Brain microvascular endothelial cell (primary cell): ENCODE measurements at regions not wholly inside any gene's neighbourhood (a gene's known extent, or its start where the extent isn't known, plus 50 kb on each side); places are given as distances from the start of the nearest gene placed in this dataset.

ENCODE experiments used
- DNase-seq: peaks from one replicate; pipeline ENCODE4 v3.0.0-alpha.2; 2020
- H3K27ac ChIP-seq: fragments of 250-450 bp; sonication (Bioruptor Pico); 2 replicates; pipeline ENCODE4 v1.5.1; 2020; ENCODE audit warnings: mild to moderate bottlenecking, moderate library complexity
- H3K27me3 ChIP-seq: fragments of 250-450 bp; sonication (Bioruptor Pico); replicated peaks from 2 replicates; pipeline ENCODE4 v1.5.1; 2020; ENCODE audit warnings: mild to moderate bottlenecking
- H3K36me3 ChIP-seq: fragments of 250-450 bp; sonication (Bioruptor Pico); replicated peaks from 2 replicates; pipeline ENCODE4 v1.5.1; 2020; ENCODE audit warnings: mild to moderate bottlenecking
- H3K4me3 ChIP-seq: 2 replicates; pipeline ENCODE4 v1.5.1; 2011; ENCODE audit warnings: low read depth, mild to moderate bottlenecking, control low read depth, low read length, moderate library complexity
- CTCF ChIP-seq: IDR thresholded peaks from 2 replicates; pipeline ENCODE4 v1.5.1; 2011; ENCODE audit warnings: low read depth, mild to moderate bottlenecking, moderate library complexity, low read length, control low read depth, inconsistent platforms; ENCODE audit errors: missing control alignments
- in situ Hi-C: cut with HindIII; loops from 2 replicates; pipeline ENCODE4 v1.10.0; 2017; ENCODE audit warnings: low sequenced_read_pairs, low pct_ligation_motif_present

- no peak for DNase-seq
- H3K27ac ChIP-seq: no peak overlapping the region
- H3K36me3 ChIP-seq: no peaks in the 10 kb centered on the region
- H3K4me3 ChIP-seq: no peak overlapping the region
- H3K27me3 ChIP-seq: no peaks in the 10 kb centered on the region
- in situ Hi-C loops: no loop called here
- TF ChIP-seq CTCF: no peak
Measured at GRCh38 chr7:24137338-24137737, 146.7 kb upstream of the NPY start.

- in situ Hi-C loops: no loop called here
- Histone ChIP-seq H3K27me3 (no peaks in the 10 kb centered on the region), H3K36me3 (no peaks in the 10 kb centered on the region), H3K4me3 (no peak overlapping the region), H3K27ac (no peak overlapping the region)
- no peak for DNase-seq
- TF ChIP-seq CTCF: no peak
Measured at GRCh38 chr7:24138343-24138742, 145.6 kb upstream of the NPY start.

- TF ChIP-seq CTCF: no peak
- no peaks in the 10 kb centered on the region for H3K36me3 ChIP-seq
- H3K27me3 ChIP-seq: no peaks in the 10 kb centered on the region
- no peak for DNase-seq
- in situ Hi-C loops: no loop called here
- no peak overlapping the region for H3K27ac ChIP-seq
- H3K4me3 ChIP-seq: no peak overlapping the region
Measured at GRCh38 chr7:24140001-24140400, 144.0 kb upstream of the NPY start.

- H3K27me3 ChIP-seq: no peaks in the 10 kb centered on the region
- in situ Hi-C loops: no loop called here
- TF ChIP-seq CTCF: no peak
- DNase-seq: no peak
- no peaks in the 10 kb centered on the region for H3K36me3 ChIP-seq
- H3K4me3 ChIP-seq: no peak overlapping the region
- H3K27ac ChIP-seq: no peak overlapping the region
Measured at GRCh38 chr7:24141874-24142509, 142.0 kb upstream of the NPY start.

- Histone ChIP-seq H3K27me3 (no peaks in the 10 kb centered on the region), H3K36me3 (no peaks in the 10 kb centered on the region), H3K4me3 (no peak overlapping the region), H3K27ac (no peak overlapping the region)
- DNase-seq: no peak
- in situ Hi-C loops: no loop called here
- no peak for TF ChIP-seq CTCF
Measured at GRCh38 chr7:24143547-24143946, 140.4 kb upstream of the NPY start.

GRCh38 chr7:24151944-24152343, 132.0 kb upstream of the NPY start:
- H3K27ac ChIP-seq: no peak overlapping the region
- no peak for TF ChIP-seq CTCF
- H3K4me3 ChIP-seq: no peak overlapping the region
- no peaks in the 10 kb centered on the region for H3K36me3 ChIP-seq
- H3K27me3 ChIP-seq: no peaks in the 10 kb centered on the region
- in situ Hi-C loops: no loop called here
- DNase-seq: no peak
